HepG2 (cell line): ENCODE measurements at regions not wholly inside any gene's neighbourhood (a gene's known extent, or its start where the extent isn't known, plus 50 kb on each side); places are given as distances from the start of the nearest gene placed in this dataset.

Source experiments
- ATAC-seq: fragments of 200-7000 bp; cut with Tn5 transposase; 3 replicates; pipeline ENCODE4 v1.9.1; 2020; ENCODE audit warnings: mild to moderate bottlenecking, moderate library complexity
- BruUV-seq: library from RNA; stranded (reverse); fragments of 400-500 nt; replicated peaks from 2 replicates; lab custom pipeline; 2021; lab: Mats Ljungman, UMichigan
- CTCF ChIA-PET: fragments of 300-600 bp; formaldehyde crosslinking; extraction: SDS; loops from one replicate; lab custom pipeline; 2021; ENCODE audit warnings: low total read pairs, inconsistent platforms, low intra/inter-chr PET ratio; lab: Yijun Ruan, JAX
- POLR2A ChIA-PET: fragments of 350-600 bp; sonication (Branson Sonifier 250); formaldehyde crosslinking; loops from one replicate; lab custom pipeline; 2020; ENCODE audit warnings: antibody characterized with exemption, inconsistent platforms; lab: Yijun Ruan, JAX
- DNase-seq: peaks from one replicate; pipeline ENCODE4 v3.0.0-alpha.2; 2015; ENCODE audit warnings: low spot score
- FAIRE-seq: peaks from 3 replicates; lab custom pipeline; 2011; peaks lifted over from hg19 to GRCh38; lab: Jason Lieb, UNC
- H2AFZ ChIP-seq: one replicate; pipeline ENCODE4 v1.6.1; 2011; ENCODE audit warnings: low read length, inconsistent platforms
- H3K27ac ChIP-seq: fragments of 300-600 bp; 3 replicates; pipeline ENCODE4 v1.8.0; 2011; ENCODE audit warnings: mixed run types, mild to moderate bottlenecking, mixed read lengths, low read length, inconsistent platforms; ENCODE audit not compliant: insufficient read depth; ENCODE audit errors: extremely low read length
- H3K27me3 ChIP-seq, 2 experiments: fragments of 200-600 bp in 1 of 2; 2 replicates in 1 of 2; 3 replicates in 1 of 2; pipeline versions ENCODE4 v1.6.0 to v1.8.0; 2011; ENCODE audit warnings: low read length in 2 of 2, mild to moderate bottlenecking in 2 of 2, moderate library complexity in 2 of 2, inconsistent platforms in 1 of 2; ENCODE audit not compliant: insufficient read depth in 2 of 2, control insufficient read depth in 1 of 2
- H3K36me3 ChIP-seq, 2 experiments: fragments of 200-600 bp in 1 of 2; replicated peaks in 1 of 2; 2 replicates in 1 of 2; 3 replicates in 1 of 2; pipeline versions ENCODE4 v1.5.1 to v1.8.0; 2011; ENCODE audit warnings: low read length in 2 of 2, inconsistent platforms in 1 of 2; ENCODE audit not compliant: insufficient read depth in 2 of 2, control insufficient read depth in 1 of 2
- H3K4me1 ChIP-seq: 2 replicates; pipeline ENCODE4 v1.5.1; 2012; ENCODE audit warnings: low read length, inconsistent platforms; ENCODE audit not compliant: insufficient read depth
- H3K4me2 ChIP-seq: 2 replicates; pipeline ENCODE4 v1.6.0; 2011; ENCODE audit warnings: low read depth, low read length, inconsistent platforms
- H3K4me3 ChIP-seq, 3 experiments: fragments of 200-600 bp in 1 of 3; sonication (generic), shearing (Covaris generic) in 1 of 3; replicated peaks in 1 of 3; 2 replicates each; pipeline ENCODE4 v1.5.1; 2011 to 2016; ENCODE audit warnings: low read length in 3 of 3, inconsistent platforms in 2 of 3, low read depth in 2 of 3, mild to moderate bottlenecking in 2 of 3, control low read depth in 1 of 3, mixed read lengths in 1 of 3; ENCODE audit not compliant: insufficient read depth in 1 of 3
- H3K79me2 ChIP-seq: one replicate; pipeline ENCODE4 v1.6.1; 2011; ENCODE audit warnings: low read length, inconsistent platforms; ENCODE audit not compliant: insufficient read depth
- H3K9ac ChIP-seq: 2 replicates; pipeline ENCODE4 v1.6.0; 2011; ENCODE audit warnings: mild to moderate bottlenecking, low read depth, low read length, inconsistent platforms; ENCODE audit not compliant: insufficient read depth
- H3K9me3 ChIP-seq: 2 replicates; pipeline ENCODE4 v1.5.1; 2012; ENCODE audit warnings: mild to moderate bottlenecking, low read length
- H4K20me1 ChIP-seq: 2 replicates; pipeline ENCODE4 v1.6.0; 2011; ENCODE audit warnings: inconsistent platforms, mild to moderate bottlenecking, low read length, moderate library complexity; ENCODE audit not compliant: insufficient read depth
- ASH2L ChIP-seq: fragments of 300-600, 200-600 bp; sonication (generic); IDR thresholded peaks from 2 replicates; pipeline ENCODE4 v1.7.0; 2017; ENCODE audit warnings: low read depth, mild to moderate bottlenecking, moderate library complexity, mixed read lengths, low read length; ENCODE audit not compliant: insufficient read length
- HDAC2 ChIP-seq: sonication (generic); formaldehyde crosslinking; IDR thresholded peaks from 2 replicates; pipeline ENCODE4 v1.4.0; 2020; ENCODE audit warnings: missing genetic modification reagents
- HES4 ChIP-seq: sonication (generic); formaldehyde crosslinking; IDR thresholded peaks from 2 replicates; pipeline ENCODE4 v1.9.0; 2021; ENCODE audit warnings: mild to moderate bottlenecking, missing genetic modification reagents, borderline replicate concordance
- NR1H2 ChIP-seq: sonication (generic); formaldehyde crosslinking; IDR thresholded peaks from 2 replicates; pipeline ENCODE4 v1.8.1; 2022; ENCODE audit warnings: low read depth, missing genetic modification reagents, borderline replicate concordance
- TMF1 ChIP-seq: sonication (generic); formaldehyde crosslinking; IDR thresholded peaks from 2 replicates; pipeline ENCODE4 v1.8.1; 2022; ENCODE audit warnings: low read depth, missing genetic modification reagents
- WIZ ChIP-seq: sonication (generic); formaldehyde crosslinking; IDR thresholded peaks from 2 replicates; pipeline ENCODE4 v1.5.1; 2020; ENCODE audit warnings: mild to moderate bottlenecking, missing genetic modification reagents
- ZBTB3 ChIP-seq: sonication (generic); formaldehyde crosslinking; IDR thresholded peaks from 2 replicates; pipeline ENCODE4 v1.4.0; 2020; ENCODE audit warnings: low read depth, mild to moderate bottlenecking, moderate library complexity, missing genetic modification reagents, borderline replicate concordance
- ZFP62 ChIP-seq: sonication (generic); formaldehyde crosslinking; IDR thresholded peaks from 2 replicates; pipeline ENCODE4 v1.4.0; 2020; ENCODE audit warnings: missing genetic modification reagents
- ZFP82 ChIP-seq: sonication (generic); formaldehyde crosslinking; IDR thresholded peaks from 2 replicates; pipeline ENCODE4 v1.5.1; 2020; ENCODE audit warnings: mild to moderate bottlenecking, missing genetic modification reagents, borderline replicate concordance
- ZNF124 ChIP-seq: sonication (generic); formaldehyde crosslinking; IDR thresholded peaks from 2 replicates; pipeline ENCODE4 v1.4.0; 2020; ENCODE audit warnings: missing genetic modification reagents
- ZNF317 ChIP-seq: sonication (generic); formaldehyde crosslinking; IDR thresholded peaks from 2 replicates; pipeline ENCODE4 v1.5.0; 2020; ENCODE audit warnings: mild to moderate bottlenecking, missing genetic modification reagents
- ZNF607 ChIP-seq: sonication (generic); formaldehyde crosslinking; IDR thresholded peaks from 2 replicates; pipeline ENCODE4 v1.5.1; 2020; ENCODE audit warnings: missing genetic modification reagents, mild to moderate bottlenecking, borderline replicate concordance
- ZNF615 ChIP-seq: sonication (generic); formaldehyde crosslinking; IDR thresholded peaks from 2 replicates; pipeline ENCODE4 v1.5.0; 2020; ENCODE audit warnings: mild to moderate bottlenecking, missing genetic modification reagents, borderline replicate concordance
- ZNF652 ChIP-seq: IDR thresholded peaks from 2 replicates; pipeline ENCODE4 v1.6.1; 2016; ENCODE audit warnings: low read depth, borderline replicate concordance
- ZUFSP ChIP-seq: sonication (generic); formaldehyde crosslinking; IDR thresholded peaks from 2 replicates; pipeline ENCODE4 v1.9.0; 2021; ENCODE audit warnings: missing genetic modification reagents, mild to moderate bottlenecking, borderline replicate concordance
- WGBS: methylation state at CpG from one replicate; pipeline ENCODE4 v1.1.6; 2017; ENCODE audit warnings: low lambda C conversion rate; 5-methylcytosine and 5-hydroxymethylcytosine counted together
- in situ Hi-C: cut with HindIII; loops from 2 replicates; pipeline ENCODE4 v1.10.0; 2017; ENCODE audit warnings: low pct_unique_long_range_greater_than_20kb; ENCODE audit not compliant: extremely low pct_ligation_motif_present
- intact Hi-C: fragments of 100-400 bp; cut with micrococcal nuclease; formaldehyde crosslinking; loops from one replicate; pipeline ENCODE4 v1.10.0; 2022; ENCODE audit not compliant: unreplicated experiment

- intact Hi-C loops (no loop called here), in situ Hi-C loops (no loop called here)
- no peaks in the 10 kb centered on the region for H3K36me3 ChIP-seq
- H3K27ac ChIP-seq: no peak overlapping the region
- no peaks in the 10 kb centered on the region; a peak in 2 of 5 replicates for H3K27me3 ChIP-seq
- H2AFZ ChIP-seq: no peak overlapping the region
- CTCF ChIA-PET: no interaction called here
- DNase-seq: no peak
- H4K20me1 ChIP-seq: no peaks in the 10 kb centered on the region
- BruUV-seq: no TSS peak
- no peak overlapping the region for H3K4me2 ChIP-seq
- no peak for ATAC-seq
- FAIRE-seq: no peak
- POLR2A ChIA-PET: no interaction called here
- no peaks in the 10 kb centered on the region for H3K9me3 ChIP-seq
- no peaks in the 10 kb centered on the region for H3K4me1 ChIP-seq
- no peak overlapping the region for H3K9ac ChIP-seq
- no peaks in the 10 kb centered on the region for H3K79me2 ChIP-seq
- TF ChIP-seq WIZ (CRISPR knock-in tag) (no peak), TMF1 (CRISPR knock-in tag) (no peak), ZNF124 (no peak), ZFP62 (no peak)
- TF ChIP-seq, all 625 proteins: peak for 0
- 3% methylated on average over 6 of the region's 8 CpGs for WGBS
- no peak overlapping the region for H3K4me3 ChIP-seq
These were observed 308.8 kb downstream of the AJAP1 start for GRCh38 chr1:4963251-4963650.

- POLR2A ChIA-PET: no interaction called here
- TF ChIP-seq ASH2L (no peak), ZFP82 (CRISPR knock-in tag) (no peak), NR1H2 (CRISPR knock-in tag) (no peak), ZNF615 (CRISPR knock-in tag) (no peak), ZNF317 (CRISPR knock-in tag) (no peak), HDAC2 (CRISPR knock-in tag) (no peak), ZNF652 (CRISPR knock-in tag) (no peak), ZNF607 (CRISPR knock-in tag) (no peak), ZBTB3 (no peak), HES4 (CRISPR knock-in tag) (no peak), ZUFSP (no peak)
- no peak for FAIRE-seq
These were observed 308.4 kb downstream of the AJAP1 start for GRCh38 chr1:4962836-4963235.

More at GRCh38 chr1:4962836-4963235, 308.4 kb downstream of the AJAP1 start:
- intact Hi-C loops: no loop called here
- no peaks in the 10 kb centered on the region for H4K20me1 ChIP-seq
- no peaks in the 10 kb centered on the region for H3K4me1 ChIP-seq
- no peak overlapping the region for H3K9ac ChIP-seq
- H3K4me2 ChIP-seq: no peak overlapping the region
- in situ Hi-C loops: no loop called here
- H3K9me3 ChIP-seq: peaks cover 2% of the 10 kb centered on the region; the same call in 1 of the 2 replicates
- no peak overlapping the region for H3K4me3 ChIP-seq
- no peaks in the 10 kb centered on the region; a peak in 2 of 5 replicates for H3K27me3 ChIP-seq
- WGBS: 17% methylated on average over 9 of the region's 10 CpGs
- CTCF ChIA-PET: no interaction called here
- no peaks in the 10 kb centered on the region for H3K79me2 ChIP-seq
- no peak overlapping the region for H2AFZ ChIP-seq
- BruUV-seq: no TSS peak
- DNase-seq: no peak
- no peaks in the 10 kb centered on the region for H3K36me3 ChIP-seq
- no peak overlapping the region for H3K27ac ChIP-seq
- ATAC-seq: no peak
